H9 (cell line): ENCODE measurements at regions not wholly inside any gene's neighbourhood (a gene's known extent, or its start where the extent isn't known, plus 50 kb on each side); places are given as distances from the start of the nearest gene placed in this dataset.
A peak's percentile ranks its signal among the peaks of the same experiment; 100 is the strongest.

ENCODE experiments used
- DNase-seq: peaks from one replicate; pipeline ENCODE4 v3.0.0-alpha.2; 2017
- H2AFZ ChIP-seq: one replicate; pipeline ENCODE4 v1.6.1; 2013; ENCODE audit warnings: mild to moderate bottlenecking, low read length, control low read depth, moderate library complexity
- H2AK5ac ChIP-seq: 2 replicates; pipeline ENCODE4 v1.6.1; 2013; ENCODE audit warnings: low read length, control low read depth, mixed read lengths; ENCODE audit not compliant: insufficient read length
- H2BK120ac ChIP-seq: one replicate; pipeline ENCODE4 v1.6.1; 2013; ENCODE audit warnings: low read depth, mild to moderate bottlenecking, low read length, control low read depth, inconsistent platforms; ENCODE audit not compliant: poor library complexity, severe bottlenecking
- H2BK12ac ChIP-seq: 2 replicates; pipeline ENCODE4 v1.6.1; 2013; ENCODE audit warnings: low read length, control low read depth, mixed read lengths, low read depth; ENCODE audit not compliant: insufficient read length
- H2BK15ac ChIP-seq: 2 replicates; pipeline ENCODE4 v1.6.1; 2013; ENCODE audit warnings: low read depth, low read length, control low read depth
- H2BK20ac ChIP-seq: one replicate; pipeline ENCODE4 v1.6.1; 2013; ENCODE audit warnings: low read depth, mild to moderate bottlenecking, low read length, control low read depth, inconsistent platforms; ENCODE audit not compliant: poor library complexity, severe bottlenecking
- H2BK5ac ChIP-seq: 2 replicates; pipeline ENCODE4 v1.6.1; 2013; ENCODE audit warnings: low read length, control low read depth, mixed read lengths; ENCODE audit not compliant: insufficient read length
- H3K14ac ChIP-seq: 2 replicates; pipeline ENCODE4 v1.6.1; 2013; ENCODE audit warnings: low read length, control low read depth; ENCODE audit not compliant: insufficient read depth
- H3K18ac ChIP-seq: 2 replicates; pipeline ENCODE4 v1.6.1; 2013; ENCODE audit warnings: low read depth, mild to moderate bottlenecking, mixed read lengths, low read length, control low read depth; ENCODE audit not compliant: insufficient read length
- H3K23ac ChIP-seq: 2 replicates; pipeline ENCODE4 v1.6.1; 2013; ENCODE audit warnings: low read length, control low read depth, mixed read lengths, low read depth; ENCODE audit not compliant: insufficient read length
- H3K23me2 ChIP-seq: 2 replicates; pipeline ENCODE4 v1.6.1; 2013; ENCODE audit warnings: low read depth, mild to moderate bottlenecking, mixed read lengths, low read length, control low read depth; ENCODE audit not compliant: insufficient read length, poor library complexity, severe bottlenecking
- H3K27ac ChIP-seq: 2 replicates; pipeline ENCODE4 v1.5.1; 2013; ENCODE audit warnings: low read length, control low read depth, mixed read lengths, low read depth; ENCODE audit not compliant: insufficient read length
- H3K27me3 ChIP-seq: 2 replicates; pipeline ENCODE4 v1.6.1; 2013; ENCODE audit warnings: low read length, control low read depth, inconsistent platforms; ENCODE audit not compliant: insufficient read depth
- H3K4ac ChIP-seq: 2 replicates; pipeline ENCODE4 v1.6.1; 2013; ENCODE audit warnings: low read depth, mild to moderate bottlenecking, control low read depth, inconsistent platforms, low read length, moderate library complexity
- H3K4me1 ChIP-seq: 2 replicates; pipeline ENCODE4 v1.6.1; 2013; ENCODE audit warnings: low read length, control low read depth, inconsistent platforms; ENCODE audit not compliant: insufficient read depth
- H3K4me2 ChIP-seq: 2 replicates; pipeline ENCODE4 v1.6.1; 2013; ENCODE audit warnings: low read length, control low read depth, mixed read lengths; ENCODE audit not compliant: insufficient read length, insufficient read depth
- H3K56ac ChIP-seq: 2 replicates; pipeline ENCODE4 v1.6.1; 2013; ENCODE audit warnings: low read depth, mild to moderate bottlenecking, mixed read lengths, low read length, control low read depth; ENCODE audit not compliant: insufficient read length
- H3K79me1 ChIP-seq: 2 replicates; pipeline ENCODE4 v1.6.1; 2013; ENCODE audit warnings: low read depth, mild to moderate bottlenecking, moderate library complexity, low read length, control low read depth, inconsistent platforms; ENCODE audit not compliant: insufficient read depth, poor library complexity, severe bottlenecking
- H3K79me2 ChIP-seq: 2 replicates; pipeline ENCODE4 v1.6.1; 2013; ENCODE audit warnings: low read length, control low read depth, inconsistent platforms; ENCODE audit not compliant: insufficient read depth
- H3K9ac ChIP-seq: 2 replicates; pipeline ENCODE4 v1.6.1; 2013; ENCODE audit warnings: low read length, control low read depth, mixed read lengths; ENCODE audit not compliant: insufficient read length; ENCODE audit errors: extremely low read depth
- H3K9me3 ChIP-seq: one replicate; pipeline ENCODE4 v1.6.1; 2013; ENCODE audit warnings: low read depth, low read length, inconsistent platforms; ENCODE audit not compliant: control insufficient read depth
- H3T11ph ChIP-seq: one replicate; pipeline ENCODE4 v1.6.1; 2013; ENCODE audit warnings: mild to moderate bottlenecking, low read length, control low read depth, inconsistent platforms
- H4K20me1 ChIP-seq: one replicate; pipeline ENCODE4 v1.6.1; 2013; ENCODE audit not compliant: control insufficient read depth, insufficient read length, insufficient read depth
- H4K5ac ChIP-seq: 2 replicates; pipeline ENCODE4 v1.6.1; 2013; ENCODE audit warnings: low read depth, mild to moderate bottlenecking, mixed read lengths, low read length, control low read depth; ENCODE audit not compliant: insufficient read length
- H4K8ac ChIP-seq: replicated peaks from 2 replicates; pipeline ENCODE4 v1.6.1; 2013; ENCODE audit warnings: low read length, control low read depth, mixed read lengths, low read depth; ENCODE audit not compliant: insufficient read length
- H4K91ac ChIP-seq: 2 replicates; pipeline ENCODE4 v1.6.1; 2013; ENCODE audit warnings: low read depth, mild to moderate bottlenecking, moderate library complexity, mixed read lengths, low read length, control low read depth; ENCODE audit not compliant: insufficient read length
- H3K27ac Mint-ChIP-seq, 3 experiments: 2 replicates in 2 of 3; 3 replicates in 1 of 3; pipeline ENCODE4 v1.8.0; 2020 to 2021; ENCODE audit warnings: mixed read lengths in 3 of 3, mild to moderate bottlenecking in 1 of 3, moderate library complexity in 1 of 3
- H3K27me3 Mint-ChIP-seq: 2 replicates; pipeline ENCODE4 v1.8.0; 2021; ENCODE audit warnings: low read depth, mild to moderate bottlenecking, moderate library complexity, mixed read lengths
- H3K36me3 Mint-ChIP-seq, 3 experiments: 2 replicates in 2 of 3; 3 replicates in 1 of 3; pipeline ENCODE4 v1.8.0; 2020 to 2021; ENCODE audit warnings: low read depth in 3 of 3, mixed read lengths in 3 of 3; ENCODE audit not compliant: insufficient read depth in 1 of 3
- H3K4me1 Mint-ChIP-seq, 2 experiments: 2 replicates each; pipeline ENCODE4 v1.8.0; 2020; ENCODE audit warnings: mixed read lengths in 2 of 2
- H3K4me3 Mint-ChIP-seq, 2 experiments: 2 replicates in 1 of 2; 3 replicates in 1 of 2; pipeline ENCODE4 v1.8.0; 2020 to 2021; ENCODE audit warnings: mild to moderate bottlenecking in 2 of 2, mixed read lengths in 2 of 2, moderate library complexity in 1 of 2
- H3K9me3 Mint-ChIP-seq, 2 experiments: 2 replicates in 1 of 2; 3 replicates in 1 of 2; pipeline ENCODE4 v1.8.0; 2020; ENCODE audit warnings: mild to moderate bottlenecking in 2 of 2, mixed read lengths in 2 of 2, moderate library complexity in 1 of 2
- CTCF ChIP-seq: fragments of 200-600 bp; sonication (generic); conservative IDR thresholded peaks from 3 replicates; pipeline ENCODE4 v1.8.0; 2021; ENCODE audit warnings: antibody characterized with exemption, mild to moderate bottlenecking
- WGBS: extraction: QIAGEN DNeasy Blood & Tissue Kit; methylation state at CpG from one replicate; pipeline ENCODE4 v1.1.7; 2013; ENCODE audit warnings: missing lambda C conversion rate, low lambda C conversion rate, mixed read lengths; ENCODE audit not compliant: insufficient read length; ENCODE audit errors: extremely low coverage; 5-methylcytosine and 5-hydroxymethylcytosine counted together

GRCh38 chr16:87246269-87247065 is 70.7 kb downstream of the C16orf95 start:
- no CpG with 5 or more reads among the region's 14 CpGs for WGBS
- no peak for DNase-seq
- peak overlapping the region in 1 of 3 experiments; percentile 18; a peak in 1 of 7 replicates for H3K27ac Mint-ChIP-seq

More at GRCh38 chr16:87246269-87247065, 70.7 kb downstream of the C16orf95 start:
- no peak overlapping the region for H3K4ac ChIP-seq
- Mint-ChIP-seq H3K9me3 (no peaks in the 10 kb centered on the region), H3K4me3 (no peak overlapping the region), H3K27me3 (peaks cover 4% of the 10 kb centered on the region), H3K36me3 (no peaks in the 10 kb centered on the region), H3K4me1 (peaks cover 35 to 38% of the 10 kb centered on the region in 2 experiments)
- H4K8ac ChIP-seq, result no peak overlapping the region
- H3K79me1 ChIP-seq, result no peaks in the 10 kb centered on the region
- no peak overlapping the region for H2BK12ac ChIP-seq
- no peaks in the 10 kb centered on the region for H3K27me3 ChIP-seq
- no peak for TF ChIP-seq CTCF
- no peak overlapping the region for H3K27ac ChIP-seq
- no peak overlapping the region for H4K5ac ChIP-seq
- no peak overlapping the region for H2AFZ ChIP-seq
- H2BK5ac ChIP-seq, result no peak overlapping the region
- no peak overlapping the region for H3K14ac ChIP-seq
- no peaks in the 10 kb centered on the region for H4K20me1 ChIP-seq
- no peaks in the 10 kb centered on the region for H3K23me2 ChIP-seq
- H3K56ac ChIP-seq, result no peak overlapping the region
- no peak overlapping the region for H3K23ac ChIP-seq
- H4K91ac ChIP-seq, result no peak overlapping the region
- peaks cover 6% of the 10 kb centered on the region; the same call in 1 of the 2 replicates for H3K4me1 ChIP-seq
- H3K9ac ChIP-seq, result no peak overlapping the region
- H3T11ph ChIP-seq, result no peak overlapping the region
- H2BK120ac ChIP-seq, result no peak overlapping the region
- no peak overlapping the region for H2BK15ac ChIP-seq
- no peak overlapping the region for H3K4me2 ChIP-seq
- H3K79me2 ChIP-seq, result no peaks in the 10 kb centered on the region
- no peaks in the 10 kb centered on the region for H3K9me3 ChIP-seq
- no peak overlapping the region for H2BK20ac ChIP-seq
- H2AK5ac ChIP-seq, result no peak overlapping the region
- no peak overlapping the region for H3K18ac ChIP-seq
